ENCODE measurements at regions not wholly inside any gene's neighbourhood (a gene's known extent, or its start where the extent isn't known, plus 50 kb on each side); places are given as distances from the start of the nearest gene placed in this dataset.

DNA sequence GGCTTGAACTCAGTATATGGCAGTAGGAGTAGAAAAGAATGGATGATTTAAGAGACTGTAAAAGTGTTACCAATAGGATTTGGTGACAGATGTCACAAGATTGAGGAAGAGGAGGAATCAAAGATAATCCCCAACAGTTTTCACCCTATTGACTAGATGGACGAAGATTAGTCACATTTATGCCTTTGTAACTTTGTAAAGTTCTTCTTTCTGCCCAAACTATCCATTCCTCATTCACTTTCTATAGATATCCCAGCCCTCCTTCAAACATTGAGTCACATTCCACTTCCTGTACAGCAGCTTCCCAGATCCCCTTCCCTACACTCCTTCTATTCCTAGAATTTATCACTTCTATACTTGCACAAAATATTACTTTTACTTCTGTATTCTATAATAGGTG lies 207.9 kb downstream of the BTG1 start:
- Mint-ChIP-seq H3K4me1 (no peaks in the 10 kb centered on the region), H3K4me3 (no peak overlapping the region), H3K9me3 (no peaks in the 10 kb centered on the region), H3K27ac (no peak overlapping the region), H3K36me3 (ENCODE audit: low read depth) (no peaks in the 10 kb centered on the region), H3K27me3 (no peaks in the 10 kb centered on the region)
- ChIA-PET CTCF (no interaction called here), POLR2A (no interaction called here)
- DNase-seq, result no peak

GRCh38 chr12:91937009-91937408 lies 208.6 kb downstream of the BTG1 start:
- no peaks in the 10 kb centered on the region for H3K27me3 Mint-ChIP-seq
- POLR2A ChIA-PET, result no interaction called here
- no peaks in the 10 kb centered on the region for H3K9me3 Mint-ChIP-seq
- no peak for DNase-seq
- H3K4me1 Mint-ChIP-seq, result no peaks in the 10 kb centered on the region
- H3K36me3 Mint-ChIP-seq (ENCODE audit: low read depth), result no peaks in the 10 kb centered on the region
- H3K4me3 Mint-ChIP-seq, result no peak overlapping the region
- CTCF ChIA-PET, result no interaction called here
- H3K27ac Mint-ChIP-seq, result no peak overlapping the region

DNA sequence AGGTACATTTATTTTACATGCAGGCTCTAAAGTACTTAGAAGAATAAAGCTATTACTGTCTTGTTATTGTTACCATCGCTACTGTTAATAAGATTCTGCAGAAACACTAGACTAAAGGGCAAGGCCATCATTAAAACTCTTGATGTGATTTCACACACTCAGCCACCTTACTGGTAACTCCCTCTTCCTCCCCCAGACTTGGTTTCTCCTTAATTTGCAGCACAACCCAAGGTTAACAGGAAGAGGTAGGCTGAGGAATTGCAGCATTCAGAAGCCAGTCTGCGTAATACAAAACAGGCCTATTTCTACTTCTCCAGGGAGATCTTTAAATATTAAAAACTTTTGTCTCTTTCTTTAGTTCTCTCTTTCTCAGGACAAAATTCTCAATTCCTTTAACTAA lies 210.3 kb downstream of the BTG1 start:
- Mint-ChIP-seq H3K4me1 (no peaks in the 10 kb centered on the region), H3K27ac (no peak overlapping the region), H3K27me3 (no peaks in the 10 kb centered on the region), H3K36me3 (ENCODE audit: low read depth) (no peaks in the 10 kb centered on the region), H3K4me3 (no peak overlapping the region), H3K9me3 (no peaks in the 10 kb centered on the region)
- ChIA-PET POLR2A (no interaction called here), CTCF (no interaction called here)
- DNase-seq, result no peak

- Mint-ChIP-seq H3K27ac (no peak overlapping the region), H3K4me3 (no peak overlapping the region), H3K27me3 (no peaks in the 10 kb centered on the region), H3K36me3 (ENCODE audit: low read depth) (no peaks in the 10 kb centered on the region), H3K4me1 (no peaks in the 10 kb centered on the region), H3K9me3 (no peaks in the 10 kb centered on the region)
- POLR2A ChIA-PET, result no interaction called here
- no peak for DNase-seq
- CTCF ChIA-PET, result no interaction called here
Measured at GRCh38 chr12:91931111-91931510, 214.5 kb downstream of the BTG1 start.

GRCh38 chr12:91928501-91928900 lies 217.1 kb downstream of the BTG1 start:
- ChIA-PET POLR2A (no interaction called here), CTCF (no interaction called here)
- Mint-ChIP-seq H3K27me3 (no peaks in the 10 kb centered on the region), H3K36me3 (ENCODE audit: low read depth) (no peaks in the 10 kb centered on the region), H3K4me1 (no peaks in the 10 kb centered on the region), H3K27ac (no peak overlapping the region), H3K9me3 (peaks cover 5% of the 10 kb centered on the region), H3K4me3 (no peak overlapping the region)
- DNase-seq, result no peak

- no peak for DNase-seq
- no peaks in the 10 kb centered on the region for H3K36me3 Mint-ChIP-seq (ENCODE audit: low read depth)
Measured at GRCh38 chr12:91926848-91927247, 218.8 kb downstream of the BTG1 start.

DNA sequence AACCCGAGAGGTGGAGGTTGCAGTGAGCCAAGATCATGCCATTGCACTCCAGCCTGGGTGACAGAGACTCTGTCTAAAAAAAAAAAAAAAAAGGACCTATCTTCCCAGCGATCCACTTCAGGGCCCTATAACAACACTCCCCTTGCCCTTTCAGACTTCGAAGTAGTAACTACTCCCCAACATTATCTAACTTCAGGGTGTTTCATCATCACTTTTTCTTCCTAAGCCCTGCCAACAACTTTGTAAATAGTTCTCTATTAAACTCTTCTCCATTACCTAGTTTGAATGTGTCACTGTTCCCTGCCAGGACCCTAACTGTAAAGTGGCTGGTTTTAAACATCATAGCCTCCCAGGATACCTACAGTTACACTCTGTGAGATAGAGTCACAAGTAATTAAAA lies 220.8 kb downstream of the BTG1 start:
- Mint-ChIP-seq H3K27me3 (no peaks in the 10 kb centered on the region), H3K4me1 (peaks cover 15% of the 10 kb centered on the region), H3K4me3 (no peak overlapping the region), H3K27ac (no peak overlapping the region), H3K9me3 (peaks cover 12% of the 10 kb centered on the region), H3K36me3 (ENCODE audit: low read depth) (no peaks in the 10 kb centered on the region)
- CTCF ChIA-PET, result no interaction called here
- POLR2A ChIA-PET, result no interaction called here
- no peak for DNase-seq

More at GRCh38 chr12:91926848-91927247, 218.8 kb downstream of the BTG1 start:
- Mint-ChIP-seq H3K4me1 (no peaks in the 10 kb centered on the region), H3K9me3 (peaks cover 12% of the 10 kb centered on the region), H3K27me3 (no peaks in the 10 kb centered on the region), H3K27ac (no peak overlapping the region), H3K4me3 (no peak overlapping the region)
- POLR2A ChIA-PET, result no interaction called here
- CTCF ChIA-PET, result no interaction called here

GRCh38 chr12:91923864-91924263 lies 221.8 kb downstream of the BTG1 start:
- Mint-ChIP-seq H3K36me3 (ENCODE audit: low read depth) (no peaks in the 10 kb centered on the region), H3K4me1 (peaks cover 15% of the 10 kb centered on the region), H3K27ac (no peak overlapping the region), H3K9me3 (peaks cover 12% of the 10 kb centered on the region), H3K4me3 (no peak overlapping the region), H3K27me3 (no peaks in the 10 kb centered on the region)
- POLR2A ChIA-PET, result no interaction called here
- DNase-seq, result no peak
- CTCF ChIA-PET, result interaction anchor here (0.9 kb wide), 1 partner anchor 113 kb away, joined by 3 read pairs; no protein-coding TSS in a partner anchor

DNA sequence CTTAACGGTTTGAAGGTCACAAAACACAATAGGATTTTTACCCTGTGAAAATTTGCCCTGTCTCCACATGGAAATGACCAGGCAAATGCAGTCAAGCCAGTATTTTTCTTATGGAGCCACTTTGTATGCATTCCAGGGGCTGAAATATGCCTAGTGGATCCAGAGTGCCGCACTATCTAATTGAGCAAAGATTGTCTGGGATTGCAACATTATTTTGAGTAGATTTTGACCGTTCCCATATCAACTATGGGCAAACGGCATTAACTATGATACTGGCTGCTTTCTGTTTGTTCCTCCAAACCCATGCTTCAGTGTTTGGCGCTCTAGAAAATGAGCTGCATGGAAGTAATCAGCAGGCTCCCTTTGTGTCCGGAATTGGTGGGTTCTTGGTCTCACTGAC lies 223.0 kb downstream of the BTG1 start:
- H3K4me1 Mint-ChIP-seq, result peaks cover 15% of the 10 kb centered on the region
- peaks cover 12% of the 10 kb centered on the region for H3K9me3 Mint-ChIP-seq
- no peaks in the 10 kb centered on the region for H3K36me3 Mint-ChIP-seq (ENCODE audit: low read depth)
- H3K27ac Mint-ChIP-seq, result no peak overlapping the region
- ChIA-PET POLR2A (no interaction called here), CTCF (no interaction called here)
- no peak for DNase-seq
- H3K4me3 Mint-ChIP-seq, result no peak overlapping the region
- no peaks in the 10 kb centered on the region for H3K27me3 Mint-ChIP-seq

DNA sequence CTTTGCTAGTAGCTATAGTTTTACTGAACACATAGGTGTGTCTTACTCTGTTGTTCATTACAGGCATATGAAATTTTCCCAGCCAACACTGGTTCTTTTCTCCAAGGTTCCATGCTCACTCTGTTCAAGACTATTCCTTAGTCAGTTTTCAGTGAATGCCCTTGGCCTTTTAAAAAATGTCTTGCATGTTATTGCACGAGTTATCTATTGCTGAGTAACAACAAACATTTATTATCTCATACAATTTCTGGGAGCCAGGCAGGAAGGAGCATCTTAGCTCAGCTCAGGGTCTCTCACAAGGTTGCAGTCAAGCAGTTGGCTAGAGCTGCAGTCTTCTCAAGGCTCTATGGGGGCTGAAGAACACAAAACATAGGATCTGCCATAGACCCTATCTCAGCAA lies 223.5 kb downstream of the BTG1 start:
- H3K4me3 Mint-ChIP-seq, result no peak overlapping the region
- no peaks in the 10 kb centered on the region for H3K27me3 Mint-ChIP-seq
- ChIA-PET POLR2A (no interaction called here), CTCF (interaction anchor here (0.7 kb wide), 1 partner anchor 55 kb away, joined by 5 read pairs; no protein-coding TSS in a partner anchor)
- H3K27ac Mint-ChIP-seq, result no peak overlapping the region
- peaks cover 15% of the 10 kb centered on the region for H3K4me1 Mint-ChIP-seq
- no peak for DNase-seq
- peaks cover 12% of the 10 kb centered on the region for H3K9me3 Mint-ChIP-seq
- H3K36me3 Mint-ChIP-seq (ENCODE audit: low read depth), result no peaks in the 10 kb centered on the region

- Mint-ChIP-seq H3K4me1 (peaks cover 15% of the 10 kb centered on the region), H3K9me3 (peaks cover 12% of the 10 kb centered on the region), H3K4me3 (no peak overlapping the region), H3K36me3 (ENCODE audit: low read depth) (no peaks in the 10 kb centered on the region), H3K27ac (no peak overlapping the region), H3K27me3 (no peaks in the 10 kb centered on the region)
- ChIA-PET POLR2A (no interaction called here), CTCF (interaction anchor here (0.6 to 0.7 kb wide), 3 partner anchors 11 to 427 kb away, joined by 3 to 7 read pairs (median 5); no protein-coding TSS in a partner anchor)
- DNase-seq, result no peak
Measured at GRCh38 chr12:91921555-91921954, 224.1 kb downstream of the BTG1 start.

GRCh38 chr12:91920741-91921140 lies 224.9 kb downstream of the BTG1 start:
- CTCF ChIA-PET, result no interaction called here
- Mint-ChIP-seq H3K36me3 (ENCODE audit: low read depth) (no peaks in the 10 kb centered on the region), H3K27ac (no peak overlapping the region), H3K4me3 (no peak overlapping the region), H3K27me3 (no peaks in the 10 kb centered on the region), H3K4me1 (peaks cover 15% of the 10 kb centered on the region), H3K9me3 (peaks cover 12% of the 10 kb centered on the region)
- POLR2A ChIA-PET, result no interaction called here
- no peak for DNase-seq

- no peak for DNase-seq
- Mint-ChIP-seq H3K4me1 (peaks cover 15% of the 10 kb centered on the region), H3K27me3 (no peaks in the 10 kb centered on the region), H3K27ac (no peak overlapping the region), H3K36me3 (ENCODE audit: low read depth) (no peaks in the 10 kb centered on the region), H3K4me3 (no peak overlapping the region), H3K9me3 (peaks cover 12% of the 10 kb centered on the region)
- CTCF ChIA-PET, result no interaction called here
- POLR2A ChIA-PET, result no interaction called here
Measured at GRCh38 chr12:91920276-91920675, 225.4 kb downstream of the BTG1 start.

DNA sequence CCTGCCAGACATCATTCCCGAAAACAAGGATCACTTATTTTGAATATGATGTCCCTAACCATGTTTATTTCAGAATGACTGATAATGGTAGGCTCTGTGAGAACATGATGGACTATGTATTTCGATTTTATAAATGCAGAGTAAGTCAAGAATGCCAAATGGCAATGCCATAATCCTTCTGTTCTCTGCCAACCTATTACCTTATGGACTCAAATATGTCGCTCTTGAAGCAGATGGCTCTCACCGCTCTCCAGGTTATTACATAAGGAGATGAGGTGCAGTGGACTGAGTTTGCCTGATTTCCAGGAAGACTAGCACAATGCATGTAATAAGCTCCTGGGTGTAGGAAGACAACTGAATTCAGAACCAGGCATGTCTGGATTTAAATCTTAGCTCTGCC lies 227.2 kb downstream of the BTG1 start:
- Mint-ChIP-seq H3K27me3 (no peaks in the 10 kb centered on the region), H3K27ac (no peak overlapping the region), H3K36me3 (ENCODE audit: low read depth) (no peaks in the 10 kb centered on the region), H3K9me3 (peaks cover 7% of the 10 kb centered on the region), H3K4me3 (no peak overlapping the region), H3K4me1 (peaks cover 15% of the 10 kb centered on the region)
- CTCF ChIA-PET, result no interaction called here
- no peak for DNase-seq
- POLR2A ChIA-PET, result no interaction called here

GRCh38 chr12:91914701-91915100 lies 230.9 kb downstream of the BTG1 start:
- H3K9me3 Mint-ChIP-seq, result no peaks in the 10 kb centered on the region
- ChIA-PET POLR2A (no interaction called here), CTCF (no interaction called here)
- H3K27ac Mint-ChIP-seq, result no peak overlapping the region
- no peaks in the 10 kb centered on the region for H3K36me3 Mint-ChIP-seq (ENCODE audit: low read depth)
- no peaks in the 10 kb centered on the region for H3K4me1 Mint-ChIP-seq
- H3K27me3 Mint-ChIP-seq, result no peaks in the 10 kb centered on the region
- DNase-seq, result no peak
- no peak overlapping the region for H3K4me3 Mint-ChIP-seq
